HG03520 (cell line): ENCODE measurements at regions not wholly inside any gene's neighbourhood (a gene's known extent, or its start where the extent isn't known, plus 50 kb on each side); places are given as distances from the start of the nearest gene placed in this dataset.

Experiments
- ATAC-seq: cut with Tn5 transposase; IDR thresholded peaks from one replicate; pipeline ENCODE4 v1.9.1; 2021; ENCODE audit warnings: mild to moderate bottlenecking, moderate library complexity; ENCODE audit not compliant: unreplicated experiment

- no peak for ATAC-seq
These were observed 284.0 kb upstream of the RAB6C start for GRCh38 chr2:129695496-129695895.

DNA sequence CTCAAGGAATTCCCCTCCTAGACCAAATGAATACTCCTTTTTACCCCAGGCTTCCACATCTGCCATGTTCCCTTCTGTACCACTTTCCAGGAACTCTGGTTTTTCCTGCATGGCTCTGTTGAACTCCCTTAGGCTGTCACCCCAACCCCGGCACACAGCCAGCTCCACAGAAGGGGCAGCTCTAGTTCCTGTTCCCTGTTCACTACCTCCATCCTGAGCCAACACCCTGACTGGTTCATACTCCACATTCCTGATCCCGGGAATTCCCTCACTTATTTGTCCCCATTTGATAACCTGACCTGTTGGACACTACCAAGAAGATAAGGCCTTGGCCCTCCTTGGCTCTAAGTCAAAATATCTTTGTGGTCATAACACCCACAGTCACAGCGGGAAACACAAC lies 280.9 kb upstream of the RAB6C start:
- ATAC-seq = no peak

DNA sequence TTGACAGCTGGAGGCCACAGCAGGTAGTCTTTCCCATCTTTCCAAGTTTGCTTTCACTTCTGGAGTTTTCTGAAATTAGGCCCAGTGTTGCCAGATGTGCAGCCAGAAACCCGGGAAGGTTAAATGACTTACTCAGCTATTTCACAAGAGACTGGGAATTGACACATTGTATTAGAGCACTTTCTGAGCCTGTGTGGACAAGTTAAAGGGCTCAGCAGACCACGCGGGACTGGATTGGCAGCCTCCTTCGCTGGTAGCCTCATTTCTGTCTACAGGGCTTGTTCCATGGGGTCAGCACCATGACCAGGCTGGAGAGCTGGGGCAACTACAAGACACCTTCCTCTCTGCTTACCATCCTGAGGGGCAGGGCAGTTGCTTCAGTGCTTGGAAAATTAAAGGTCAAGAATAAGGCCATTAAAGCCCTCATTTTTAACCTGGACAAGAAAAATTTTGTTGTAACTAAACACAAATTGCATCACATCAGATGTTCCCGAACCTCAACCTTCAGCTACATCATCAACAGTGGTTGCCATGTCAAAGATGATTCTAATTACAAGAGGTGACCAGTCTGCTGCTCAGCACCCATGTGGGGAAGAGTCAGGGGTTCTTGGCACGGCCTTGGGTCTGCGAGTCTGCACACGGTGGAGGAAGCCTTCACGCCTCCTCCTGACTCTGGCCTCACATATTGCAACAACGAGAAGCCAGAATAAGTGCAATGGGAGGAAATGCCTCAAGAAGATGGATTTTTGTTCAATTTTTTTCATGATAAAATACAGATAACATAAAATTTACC lies 279.5 kb upstream of the RAB6C start:
- no peak for ATAC-seq

DNA sequence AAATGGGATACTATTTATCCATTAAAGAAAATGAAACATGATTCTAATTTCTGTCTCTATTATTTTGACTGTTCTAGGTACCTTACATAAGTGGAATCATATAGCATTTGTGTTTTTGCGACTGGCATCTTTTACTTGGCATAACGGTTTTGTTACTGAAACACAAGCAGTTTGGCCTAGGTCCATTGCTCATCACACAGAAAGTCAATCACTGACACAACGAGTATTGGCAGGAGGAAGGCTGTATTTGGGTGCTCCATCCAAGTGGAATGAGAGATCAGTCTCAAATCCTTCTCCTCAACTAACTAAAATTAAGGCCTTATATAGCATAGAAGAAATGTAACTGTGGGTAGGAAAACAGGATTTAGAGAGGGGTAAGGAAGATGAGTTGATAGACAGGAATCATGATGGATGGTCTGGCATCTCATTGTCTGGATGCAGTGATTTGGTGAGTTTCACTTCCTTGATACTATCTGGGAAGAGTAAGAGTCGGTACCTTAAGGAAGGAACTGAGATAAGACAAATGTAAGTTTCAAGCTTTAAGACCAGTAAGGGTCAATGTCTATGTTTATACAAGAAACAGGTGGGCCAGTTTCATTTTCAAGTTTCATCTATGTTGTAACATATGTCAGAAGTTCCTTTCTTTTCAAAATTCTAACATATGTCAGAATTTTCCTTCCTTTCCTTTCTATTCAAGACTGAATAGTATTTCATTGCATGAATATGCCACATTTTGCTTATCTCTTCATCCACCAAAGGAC lies 276.9 kb upstream of the RAB6C start:
- no peak for ATAC-seq

DNA sequence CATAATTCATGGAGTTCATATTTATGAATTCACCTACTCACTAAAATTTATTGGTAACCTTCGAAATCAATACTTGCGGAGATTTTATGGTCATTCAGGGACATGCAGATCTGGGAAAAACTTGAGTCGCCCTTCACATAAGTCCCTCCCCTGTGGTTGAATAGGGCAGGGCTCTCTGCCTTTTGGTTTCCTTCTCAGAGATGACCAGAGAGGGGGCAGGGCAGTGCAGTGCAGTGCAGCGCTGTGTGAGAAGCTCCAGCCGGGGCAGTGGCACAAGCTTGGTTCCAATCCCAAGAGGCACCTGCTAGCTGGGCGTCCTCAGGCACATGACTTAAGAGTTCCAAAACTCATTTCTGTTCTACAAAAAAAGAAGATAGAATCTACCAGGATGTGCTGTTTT lies 274.4 kb upstream of the RAB6C start:
- no peak for ATAC-seq

- ATAC-seq = no peak
These were observed 271.7 kb upstream of the RAB6C start for GRCh38 chr2:129707800-129708199.

DNA sequence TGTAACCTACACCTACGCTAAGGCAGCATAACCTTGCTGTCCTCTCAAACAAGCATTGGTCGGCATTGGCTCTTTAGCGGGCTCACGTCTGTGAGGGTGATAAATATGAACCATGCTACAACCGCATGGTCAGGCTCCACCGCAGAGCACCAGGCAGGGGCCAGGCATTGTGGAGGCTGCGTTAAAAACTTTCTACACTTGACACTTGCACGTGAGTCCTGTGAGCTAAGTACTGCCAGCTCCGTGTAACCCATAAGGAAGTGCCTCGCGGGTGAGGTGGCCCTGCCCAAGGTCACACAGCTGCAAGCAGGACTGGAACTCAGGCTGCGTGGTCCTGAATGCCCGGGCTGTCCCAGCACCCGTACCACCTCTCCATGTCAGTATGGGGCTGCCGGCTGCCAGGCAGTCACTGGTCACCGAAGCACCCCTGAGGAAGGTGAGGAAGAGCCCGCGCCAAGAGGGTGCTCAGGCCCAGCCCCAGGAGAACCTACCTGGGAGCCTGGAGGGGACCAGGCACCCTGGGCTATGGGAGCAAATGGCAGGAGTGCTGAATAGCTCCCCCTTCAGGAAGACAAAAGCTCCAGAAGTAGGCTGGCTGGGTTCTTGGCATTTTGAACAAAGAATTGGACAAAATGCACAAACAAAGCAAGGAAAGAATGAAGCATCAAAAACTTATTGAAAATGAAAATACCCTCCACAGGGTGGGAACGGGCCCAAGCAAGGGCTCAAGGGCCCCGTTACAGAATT lies 271.1 kb upstream of the RAB6C start:
- ATAC-seq = no peak

GRCh38 chr2:129709001-129709955 lies 270.2 kb upstream of the RAB6C start:
- ATAC-seq = no peak

DNA sequence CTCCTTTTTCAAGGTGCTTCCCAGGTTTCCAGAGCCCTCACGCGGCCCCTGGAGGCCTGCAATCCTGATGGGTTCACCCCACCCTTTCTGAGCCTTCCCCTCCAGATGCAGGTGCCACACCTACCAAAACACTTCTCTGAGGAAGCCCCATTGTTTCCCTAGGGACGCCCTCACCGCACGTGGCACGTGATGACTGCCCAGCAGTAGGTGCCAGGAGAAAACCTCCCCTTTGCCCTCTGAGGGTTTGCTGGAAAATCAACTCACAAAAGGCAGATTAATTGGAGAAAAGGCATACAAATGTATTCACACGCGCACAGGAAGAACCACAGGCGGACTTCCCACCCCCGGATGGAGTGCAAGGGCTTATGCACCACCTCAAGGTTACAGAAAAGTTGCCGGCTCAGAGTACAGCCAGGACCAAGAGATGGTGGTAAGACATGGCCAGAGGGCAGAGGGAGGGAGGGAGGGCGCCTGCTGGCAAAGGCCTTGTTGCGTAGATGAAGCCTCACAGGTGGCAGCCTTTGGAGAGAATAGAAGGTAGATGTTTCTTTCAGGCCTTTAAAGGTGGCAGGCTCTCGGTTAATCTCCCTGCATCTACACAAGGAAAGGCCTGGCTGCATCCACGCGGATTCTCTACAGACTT lies 269.4 kb upstream of the RAB6C start:
- no peak for ATAC-seq

DNA sequence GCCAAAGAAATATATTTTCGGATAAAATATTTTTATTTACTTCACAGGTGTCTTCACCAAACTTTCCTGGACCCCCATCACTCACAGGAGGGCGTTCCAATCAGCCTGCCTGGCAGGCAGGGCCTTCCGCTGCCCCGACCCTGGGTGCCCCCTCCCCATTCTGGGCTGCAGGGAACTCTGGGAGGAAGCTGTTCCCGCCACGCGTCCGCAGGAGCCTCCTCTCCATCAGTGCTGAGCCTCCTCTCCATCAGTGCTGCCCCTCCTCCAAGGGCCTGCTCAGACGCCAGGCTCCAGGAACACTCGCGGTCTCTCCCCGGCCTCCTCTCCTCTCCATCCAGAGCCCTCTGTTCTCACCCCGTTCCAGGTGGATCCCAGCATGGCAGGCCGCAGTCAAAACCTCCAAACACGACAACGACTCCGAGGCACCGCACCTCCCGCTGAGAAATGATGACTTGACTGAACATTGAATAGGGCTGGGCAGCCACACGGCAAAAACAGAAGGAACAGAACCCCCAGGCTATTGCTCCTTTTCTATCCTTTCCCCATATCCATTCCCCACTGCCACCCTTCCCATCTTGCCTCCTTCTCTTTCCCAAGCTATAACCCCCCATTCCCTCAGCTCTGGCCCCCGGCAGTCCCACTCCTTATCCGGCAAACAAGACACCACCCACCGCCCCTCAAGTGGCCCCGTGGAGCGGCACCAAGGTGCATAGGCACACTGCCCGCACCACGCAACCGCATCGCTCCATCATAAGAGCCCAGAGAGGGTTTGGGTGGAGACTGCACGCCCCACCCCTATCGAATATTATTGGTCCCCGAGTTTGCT lies 268.6 kb upstream of the RAB6C start:
- ATAC-seq = no peak

- no peak for ATAC-seq
These were observed 267.4 kb upstream of the RAB6C start for GRCh38 chr2:129711816-129712675.

GRCh38 chr2:129712676-129712985 lies 266.8 kb upstream of the RAB6C start:
- ATAC-seq = no peak

GRCh38 chr2:129713337-129713736 lies 266.1 kb upstream of the RAB6C start:
- no peak for ATAC-seq

DNA sequence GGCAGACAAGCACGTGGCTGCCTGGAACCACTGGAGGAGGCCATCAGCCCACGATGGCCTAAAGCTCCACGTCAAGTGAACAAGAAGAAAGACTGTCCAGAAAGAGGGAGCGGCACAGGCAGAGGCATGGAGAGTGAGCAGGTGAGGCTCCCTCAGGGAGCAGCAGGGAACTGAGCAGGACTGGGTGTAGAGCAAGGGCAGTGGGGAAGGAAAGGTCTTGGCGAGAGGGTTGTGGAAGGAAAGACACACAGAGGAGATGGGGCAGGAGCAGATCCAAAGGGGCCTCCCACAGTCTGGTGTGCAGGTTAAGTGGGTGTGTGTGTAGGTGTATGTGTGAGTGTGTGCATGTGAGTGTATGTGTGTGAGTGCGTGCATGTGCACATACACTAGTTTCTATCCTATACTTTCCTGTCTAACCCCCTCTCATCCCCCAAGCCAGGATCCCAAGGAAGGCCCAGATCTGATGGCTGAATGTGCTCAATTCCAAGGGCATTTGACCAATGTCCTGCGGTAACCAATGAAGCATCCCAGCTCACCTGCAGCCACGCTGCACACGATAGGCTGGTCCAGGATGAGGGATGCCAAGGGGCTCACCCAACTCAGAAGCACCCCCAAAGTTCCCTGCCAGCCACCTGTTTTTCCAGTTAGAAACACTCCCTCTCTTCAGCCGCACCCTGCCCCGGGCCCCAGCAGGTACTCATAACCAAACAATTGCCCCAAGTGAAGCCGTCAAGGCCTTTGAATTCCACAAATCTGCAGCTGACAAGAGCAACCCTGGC lies 262.5 kb upstream of the RAB6C start:
- no peak for ATAC-seq

- ATAC-seq = no peak
These were observed 261.8 kb upstream of the RAB6C start for GRCh38 chr2:129717560-129718130.

DNA sequence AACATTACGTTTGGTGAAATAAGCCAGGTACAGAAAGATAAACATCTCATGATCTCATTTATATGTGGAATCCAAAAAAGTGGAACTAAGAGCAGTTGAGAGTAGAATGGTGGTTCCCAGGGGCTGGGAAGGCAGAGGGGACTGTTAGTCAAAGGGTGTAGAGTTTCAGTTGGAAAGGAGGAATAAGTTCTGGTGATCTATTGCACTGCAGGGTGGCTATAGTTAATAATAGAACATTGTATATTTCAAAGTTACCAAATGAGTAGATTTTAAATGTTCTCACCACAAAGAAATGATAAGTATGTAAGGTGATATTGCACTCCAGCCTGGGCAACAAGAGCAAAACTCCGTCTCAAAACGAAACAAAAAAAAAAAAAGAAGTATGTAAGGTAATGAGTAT lies 260.1 kb upstream of the RAB6C start:
- no peak for ATAC-seq

- no peak for ATAC-seq
These were observed 259.1 kb upstream of the RAB6C start for GRCh38 chr2:129720360-129720759.
